ENCODE measurements at regions not wholly inside any gene's neighbourhood (a gene's known extent, or its start where the extent isn't known, plus 50 kb on each side); places are given as distances from the start of the nearest gene placed in this dataset.

GRCh38 chr4:55731959-55732358 is 87.6 kb upstream of the EXOC1L start:
- no peak for TF ChIP-seq CTCF (IDR thresholded peaks at IDR 0.05)
- Histone ChIP-seq H3K9me3 (no peaks in the 10 kb centered on the region), H3K27ac (no peak overlapping the region), H3K27me3 (peaks cover 0 to 4% of the 10 kb centered on the region in 2 donors), H3K4me1 (no peaks in the 10 kb centered on the region), H3K36me3 (no peaks in the 10 kb centered on the region), H3K4me3 (no peak overlapping the region)
- intact Hi-C loops (cut with DNase I), result no loop called here
- DNase-seq (no peak), ATAC-seq (no peak)

- DNase-seq (no peak), ATAC-seq (no peak)
- Histone ChIP-seq H3K9me3 (no peaks in the 10 kb centered on the region), H3K4me1 (no peaks in the 10 kb centered on the region), H3K4me3 (no peak overlapping the region), H3K27me3 (peaks cover 0 to 4% of the 10 kb centered on the region in 2 donors), H3K36me3 (no peaks in the 10 kb centered on the region), H3K27ac (no peak overlapping the region)
- intact Hi-C loops (cut with DNase I), result no loop called here
- TF ChIP-seq CTCF (IDR thresholded peaks at IDR 0.05), result no peak
Measured at GRCh38 chr4:55732864-55733263, 86.7 kb upstream of the EXOC1L start.

GRCh38 chr4:55733932-55734331 is 85.7 kb upstream of the EXOC1L start:
- Histone ChIP-seq H3K36me3 (no peaks in the 10 kb centered on the region), H3K27ac (no peak overlapping the region), H3K27me3 (peaks cover 0 to 4% of the 10 kb centered on the region in 2 donors), H3K4me3 (no peak overlapping the region), H3K9me3 (no peaks in the 10 kb centered on the region), H3K4me1 (no peaks in the 10 kb centered on the region)
- TF ChIP-seq CTCF (IDR thresholded peaks at IDR 0.05), result no peak
- peak; percentile 96 for ATAC-seq
- peak in 3 of 4 donors; percentile 15 to 79 (median 70) for DNase-seq
- intact Hi-C loops (cut with DNase I), result no loop called here

- H3K4me1 ChIP-seq, result no peaks in the 10 kb centered on the region
- intact Hi-C loops (cut with DNase I), result no loop called here
Measured at GRCh38 chr4:55736605-55737183, 82.9 kb upstream of the EXOC1L start.

GRCh38 chr4:55742655-55743202 is 76.9 kb upstream of the EXOC1L start:
- Histone ChIP-seq H3K27me3 (no peaks in the 10 kb centered on the region), H3K4me3 (no peak overlapping the region), H3K27ac (no peak overlapping the region), H3K36me3 (no peaks in the 10 kb centered on the region), H3K4me1 (no peaks in the 10 kb centered on the region), H3K9me3 (no peaks in the 10 kb centered on the region)
- TF ChIP-seq CTCF (IDR thresholded peaks at IDR 0.05), result no peak
- DNase-seq (peak in 1 of 4 donors; percentile 5), ATAC-seq (no peak)
- intact Hi-C loops (cut with DNase I), result no loop called here

More at GRCh38 chr4:55736605-55737183, 82.9 kb upstream of the EXOC1L start:
- Histone ChIP-seq H3K27me3 (no peaks in the 10 kb centered on the region), H3K27ac (no peak overlapping the region), H3K4me3 (no peak overlapping the region), H3K9me3 (no peaks in the 10 kb centered on the region), H3K36me3 (no peaks in the 10 kb centered on the region)
- DNase-seq (no peak), ATAC-seq (no peak)
- TF ChIP-seq CTCF (IDR thresholded peaks at IDR 0.05), result peak; percentile 18 to 28

Measured in left lung (tissue), 4 donors.